SU-DHL-6 (cell line): ENCODE measurements at regions not wholly inside any gene's neighbourhood (a gene's known extent, or its start where the extent isn't known, plus 50 kb on each side); places are given as distances from the start of the nearest gene placed in this dataset.

Experiments
- H2AFZ ChIP-seq: fragments of 200-600 bp; sonication (generic); 2 replicates; pipeline ENCODE4 v1.6.1; 2014; ENCODE audit warnings: low read depth, mild to moderate bottlenecking, moderate library complexity, mixed read lengths, antibody characterized with exemption, low read length; ENCODE audit not compliant: severe bottlenecking
- H3F3A ChIP-seq: fragments of 200-600 bp; shearing (Covaris generic); 2 replicates; pipeline ENCODE4 v1.6.0; 2016; ENCODE audit warnings: antibody characterized with exemption, mild to moderate bottlenecking; ENCODE audit not compliant: insufficient read depth
- H3K27ac ChIP-seq: fragments of 200-600 bp; sonication (generic); 2 replicates; pipeline ENCODE4 v1.5.1; 2016; ENCODE audit warnings: low read depth, mild to moderate bottlenecking, low read length, moderate library complexity, mixed read lengths
- H3K27me3 ChIP-seq: fragments of 200-600 bp; sonication (generic), shearing (Covaris generic); 2 replicates; pipeline ENCODE4 v1.6.0; 2014; ENCODE audit warnings: mild to moderate bottlenecking, low read length
- H3K36me3 ChIP-seq: fragments of 200-600 bp; sonication (generic); 2 replicates; pipeline ENCODE4 v1.6.1; 2014; ENCODE audit warnings: mild to moderate bottlenecking, low read length, mixed read lengths
- H3K4me2 ChIP-seq: fragments of 300-600, 200-600 bp; shearing (Covaris generic), sonication (generic); 2 replicates; pipeline ENCODE4 v1.6.0; 2014; ENCODE audit warnings: low read length, low read depth, mild to moderate bottlenecking; ENCODE audit not compliant: poor library complexity, severe bottlenecking
- H3K4me3 ChIP-seq: fragments of 200-600 bp; sonication (generic); 2 replicates; pipeline ENCODE4 v1.5.1; 2014; ENCODE audit warnings: antibody characterized with exemption, low read length, mild to moderate bottlenecking, mixed read lengths; ENCODE audit not compliant: insufficient read depth, poor library complexity, severe bottlenecking
- H3K79me2 ChIP-seq: fragments of 200-600 bp; sonication (generic); 2 replicates; pipeline ENCODE4 v1.6.1; 2014; ENCODE audit warnings: mild to moderate bottlenecking, low read length, moderate library complexity; ENCODE audit not compliant: insufficient read depth
- H3K9ac ChIP-seq: fragments of 200-600 bp; sonication (generic); 2 replicates; pipeline ENCODE4 v1.7.0; 2014; ENCODE audit warnings: mild to moderate bottlenecking, low read length
- H3K9me2 ChIP-seq: fragments of 200-600 bp; sonication (generic); replicated peaks from 2 replicates; pipeline ENCODE4 v1.6.1; 2014; ENCODE audit warnings: low read length; ENCODE audit not compliant: insufficient read depth
- H3K9me3 ChIP-seq: fragments of 200-600 bp; sonication (generic); 2 replicates; pipeline ENCODE4 v1.6.1; 2014; ENCODE audit warnings: low read length, mixed read lengths; ENCODE audit not compliant: insufficient read depth
- H4K20me1 ChIP-seq: fragments of 200-600 bp; sonication (generic); 2 replicates; pipeline ENCODE4 v1.6.1; 2014; ENCODE audit warnings: low read depth, mild to moderate bottlenecking, antibody characterized with exemption, low read length, moderate library complexity, mixed read lengths
- CTCF ChIP-seq: fragments of 200-600 bp; sonication (generic); IDR thresholded peaks from one replicate; pipeline ENCODE4 v1.5.1; 2017; ENCODE audit warnings: antibody characterized with exemption, mild to moderate bottlenecking, low read length, moderate library complexity; ENCODE audit not compliant: insufficient read depth, poor library complexity, severe bottlenecking
- EZH2phosphoT487 ChIP-seq: fragments of 200-600 bp; sonication (generic), shearing (Covaris generic); conservative IDR thresholded peaks from 2 replicates; pipeline ENCODE4 v1.6.1; 2018; ENCODE audit warnings: mild to moderate bottlenecking, antibody characterized with exemption, low read length, moderate library complexity, mixed read lengths

DNA sequence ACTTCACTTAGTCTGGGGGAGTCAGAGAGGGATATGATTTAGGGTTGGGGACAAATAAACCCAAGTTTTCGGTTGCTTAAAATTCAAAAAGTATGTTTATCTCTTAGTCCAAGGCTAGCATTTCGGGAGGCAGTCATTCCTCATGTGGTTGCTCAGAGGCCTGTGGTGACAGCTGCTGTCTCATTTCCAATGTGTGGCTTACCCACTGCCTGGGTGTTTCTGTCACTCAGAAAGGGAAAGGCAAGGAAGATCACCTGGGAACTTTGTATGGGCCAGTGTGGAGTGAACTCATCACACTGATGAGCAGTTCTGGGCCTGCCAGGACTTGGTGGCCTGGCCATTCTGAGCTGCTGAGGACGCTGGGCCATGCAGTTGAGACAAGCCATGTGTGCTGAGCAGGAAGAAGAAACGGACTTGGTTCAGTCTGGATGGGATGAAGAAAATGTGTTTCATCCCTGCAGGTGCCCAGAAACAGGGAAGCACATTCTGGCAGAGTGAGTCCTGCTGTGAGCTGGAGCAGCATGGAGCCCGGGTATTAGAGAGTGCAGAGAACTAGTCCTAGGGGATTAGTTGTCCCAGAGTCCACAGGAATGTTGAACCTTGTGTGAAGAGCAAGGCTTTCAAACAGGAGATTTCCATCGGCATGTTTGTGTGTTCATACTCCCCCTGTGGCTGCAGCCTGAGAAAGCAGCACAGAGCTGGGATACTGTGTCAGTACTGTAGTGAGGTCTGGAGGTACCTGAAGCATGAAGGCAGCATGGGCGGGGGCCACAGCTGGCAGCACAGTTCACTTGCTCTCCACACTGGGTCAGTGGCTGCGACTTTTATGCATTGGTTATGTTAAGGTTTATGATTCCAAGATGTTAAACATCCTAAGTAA lies 211.1 kb upstream of the IGFBP3 start:
- no peaks in the 10 kb centered on the region for H3K36me3 ChIP-seq
- no peaks in the 10 kb centered on the region for H3K9me3 ChIP-seq
- TF ChIP-seq EZH2phosphoT487: no peak
- no peak for TF ChIP-seq CTCF
- H3F3A ChIP-seq: no peaks in the 10 kb centered on the region
- no peak overlapping the region for H3K27ac ChIP-seq
- no peak overlapping the region for H3K4me3 ChIP-seq
- H3K4me2 ChIP-seq: no peak overlapping the region
- H3K27me3 ChIP-seq: no peaks in the 10 kb centered on the region
- no peak overlapping the region for H2AFZ ChIP-seq
- no peaks in the 10 kb centered on the region for H3K9me2 ChIP-seq
- no peaks in the 10 kb centered on the region for H3K79me2 ChIP-seq
- no peaks in the 10 kb centered on the region for H4K20me1 ChIP-seq
- no peak overlapping the region for H3K9ac ChIP-seq

DNA sequence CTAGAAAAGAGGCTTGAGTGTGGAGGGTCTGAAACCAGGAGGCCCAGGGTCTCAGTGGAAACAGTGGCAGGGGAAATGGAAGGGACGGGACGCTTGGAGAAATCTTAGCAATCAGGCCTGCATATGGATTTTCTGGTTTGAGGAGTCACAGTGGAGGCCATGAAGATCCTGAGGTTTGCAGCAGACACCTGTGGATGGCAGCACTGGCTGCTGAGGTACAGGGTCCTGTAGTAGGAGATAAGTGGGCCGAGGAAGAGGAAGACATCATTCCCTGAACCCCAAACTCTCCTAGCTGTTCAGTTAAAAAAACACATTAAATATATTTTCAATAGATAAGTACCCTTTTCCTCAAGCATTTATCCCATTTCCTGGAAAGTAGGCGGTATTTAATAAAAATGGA lies 208.8 kb upstream of the IGFBP3 start:
- Histone ChIP-seq H3K4me3 (no peak overlapping the region), H3K9me3 (no peaks in the 10 kb centered on the region), H3K4me2 (no peak overlapping the region), H3K27ac (no peak overlapping the region), H3K27me3 (no peaks in the 10 kb centered on the region), H2AFZ (no peak overlapping the region), H3K36me3 (no peaks in the 10 kb centered on the region), H3F3A (no peaks in the 10 kb centered on the region), H3K79me2 (no peaks in the 10 kb centered on the region), H3K9ac (no peak overlapping the region), H4K20me1 (no peaks in the 10 kb centered on the region), H3K9me2 (no peaks in the 10 kb centered on the region)
- no peak for TF ChIP-seq EZH2phosphoT487
- no peak for TF ChIP-seq CTCF

- no peaks in the 10 kb centered on the region for H3K27me3 ChIP-seq
- H3K27ac ChIP-seq: no peak overlapping the region
- H3F3A ChIP-seq: no peaks in the 10 kb centered on the region
- H3K9me2 ChIP-seq: no peaks in the 10 kb centered on the region
- no peaks in the 10 kb centered on the region for H3K79me2 ChIP-seq
- H4K20me1 ChIP-seq: no peaks in the 10 kb centered on the region
- TF ChIP-seq CTCF: no peak
- no peak for TF ChIP-seq EZH2phosphoT487
- H3K36me3 ChIP-seq: no peaks in the 10 kb centered on the region
- H3K9me3 ChIP-seq: no peaks in the 10 kb centered on the region
- H3K4me3 ChIP-seq: no peak overlapping the region
- H3K9ac ChIP-seq: no peak overlapping the region
- no peak overlapping the region for H2AFZ ChIP-seq
- H3K4me2 ChIP-seq: no peak overlapping the region
Observed at GRCh38 chr7:46127814-46128213, 206.7 kb upstream of the IGFBP3 start.
